Neural progenitor cell (in vitro differentiated cells): ENCODE measurements at regions not wholly inside any gene's neighbourhood (a gene's known extent, or its start where the extent isn't known, plus 50 kb on each side); places are given as distances from the start of the nearest gene placed in this dataset.

Experiments
- EZH2 ChIP-seq: fragments of 200-600 bp; sonication (generic); IDR thresholded peaks from 2 replicates; pipeline ENCODE4 v1.6.1; 2017; ENCODE audit warnings: antibody characterized with exemption, mild to moderate bottlenecking, moderate library complexity
- EZH2phosphoT487 ChIP-seq: fragments of 200-600 bp; sonication (generic); IDR thresholded peaks from 2 replicates; pipeline ENCODE4 v1.6.1; 2017; ENCODE audit warnings: antibody characterized with exemption
- TF ChIP-seq, protein P1 (sequence below): fragments of 200-600 bp; sonication (generic); IDR thresholded peaks from 2 replicates; pipeline ENCODE4 v1.5.1; 2017; ENCODE audit warnings: antibody characterized with exemption, mild to moderate bottlenecking

DNA sequence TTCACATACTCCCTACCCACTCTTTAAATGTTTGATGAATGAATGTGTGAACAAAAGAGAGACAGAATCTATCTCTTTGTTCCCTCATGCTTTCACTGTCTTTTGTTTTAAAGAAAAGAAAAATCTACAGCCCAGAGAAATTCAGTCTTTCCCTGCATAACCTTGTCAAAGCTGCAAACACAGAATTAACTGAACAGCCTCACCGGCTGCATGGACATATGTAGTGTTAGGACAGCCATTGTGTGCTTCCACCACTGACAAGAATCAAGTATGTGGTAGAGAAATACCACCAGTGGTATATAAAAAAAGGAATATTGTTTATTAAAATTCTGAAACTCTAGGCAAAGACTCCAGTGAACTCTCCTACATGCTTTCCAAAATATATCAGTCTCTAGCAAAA, 348.4 kb upstream of the NBEA start:
- TF ChIP-seq, protein P1, sequence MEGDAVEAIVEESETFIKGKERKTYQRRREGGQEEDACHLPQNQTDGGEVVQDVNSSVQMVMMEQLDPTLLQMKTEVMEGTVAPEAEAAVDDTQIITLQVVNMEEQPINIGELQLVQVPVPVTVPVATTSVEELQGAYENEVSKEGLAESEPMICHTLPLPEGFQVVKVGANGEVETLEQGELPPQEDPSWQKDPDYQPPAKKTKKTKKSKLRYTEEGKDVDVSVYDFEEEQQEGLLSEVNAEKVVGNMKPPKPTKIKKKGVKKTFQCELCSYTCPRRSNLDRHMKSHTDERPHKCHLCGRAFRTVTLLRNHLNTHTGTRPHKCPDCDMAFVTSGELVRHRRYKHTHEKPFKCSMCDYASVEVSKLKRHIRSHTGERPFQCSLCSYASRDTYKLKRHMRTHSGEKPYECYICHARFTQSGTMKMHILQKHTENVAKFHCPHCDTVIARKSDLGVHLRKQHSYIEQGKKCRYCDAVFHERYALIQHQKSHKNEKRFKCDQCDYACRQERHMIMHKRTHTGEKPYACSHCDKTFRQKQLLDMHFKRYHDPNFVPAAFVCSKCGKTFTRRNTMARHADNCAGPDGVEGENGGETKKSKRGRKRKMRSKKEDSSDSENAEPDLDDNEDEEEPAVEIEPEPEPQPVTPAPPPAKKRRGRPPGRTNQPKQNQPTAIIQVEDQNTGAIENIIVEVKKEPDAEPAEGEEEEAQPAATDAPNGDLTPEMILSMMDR = no peak
- TF ChIP-seq EZH2 (no peak), EZH2phosphoT487 (no peak)
